AML-193 (cell line): ENCODE measurements at regions not wholly inside any gene's neighbourhood (a gene's known extent, or its start where the extent isn't known, plus 50 kb on each side); places are given as distances from the start of the nearest gene placed in this dataset.

Experiments
- DNase-seq, 2 experiments: peaks; one replicate each; lab custom pipeline; 2025; lab: John Stamatoyannopoulos, UW

DNA sequence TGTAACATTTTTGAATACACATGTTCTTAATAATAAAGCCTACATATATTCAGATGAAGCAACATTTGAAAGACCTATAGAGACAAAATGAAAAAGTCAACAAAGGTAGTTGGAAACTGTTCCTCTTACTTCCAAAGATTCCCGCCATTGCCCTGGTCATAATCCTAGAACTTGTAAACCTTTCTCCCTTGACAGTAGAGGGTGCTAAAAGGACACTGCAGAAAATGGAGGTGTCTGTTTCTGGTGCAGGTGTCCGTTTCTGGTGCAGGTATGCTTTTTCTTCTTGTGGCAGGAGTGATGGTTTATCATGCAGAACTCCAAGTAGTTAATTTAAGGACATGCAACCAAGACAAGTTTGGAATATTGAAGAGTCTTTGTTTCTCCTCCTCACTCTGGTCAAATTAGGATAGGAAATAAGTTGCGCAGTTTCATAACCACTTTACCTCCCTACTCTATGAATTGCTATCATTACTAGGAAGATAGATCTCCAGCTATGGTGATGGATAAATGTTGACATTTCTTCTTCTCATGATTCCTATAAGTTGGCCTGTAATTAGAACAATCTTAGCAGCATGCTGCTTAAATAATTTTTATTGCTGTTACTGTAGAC lies 56.0 kb upstream of the FAM174A start:
- peak in 1 of 2 experiments; percentile 15 for DNase-seq

GRCh38 chr5:100472091-100472490 lies 63.1 kb upstream of the FAM174A start:
- no peak for DNase-seq

DNA sequence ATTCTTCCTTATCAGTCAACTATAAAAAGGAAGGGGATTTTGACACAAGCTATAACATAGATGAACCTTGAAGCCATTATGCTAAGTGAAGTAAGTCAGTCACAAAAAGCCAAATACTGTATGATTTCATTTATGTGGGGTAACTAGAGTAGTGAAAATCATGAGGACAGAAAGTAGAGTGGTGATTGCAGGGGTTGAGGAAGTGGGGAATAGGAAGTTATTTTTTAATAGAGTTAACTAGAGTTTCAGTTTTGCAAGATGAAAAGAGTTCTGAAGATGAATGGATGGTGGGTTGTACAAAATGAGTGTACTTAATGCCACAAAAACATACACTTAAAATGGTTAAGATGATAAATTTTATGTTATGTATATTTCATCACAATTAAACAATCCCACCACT lies 65.4 kb upstream of the FAM174A start:
- DNase-seq, result peak; percentile 21 to 24

- DNase-seq, result no peak
Observed at GRCh38 chr5:100464418-100464817, 70.8 kb upstream of the FAM174A start.

DNA sequence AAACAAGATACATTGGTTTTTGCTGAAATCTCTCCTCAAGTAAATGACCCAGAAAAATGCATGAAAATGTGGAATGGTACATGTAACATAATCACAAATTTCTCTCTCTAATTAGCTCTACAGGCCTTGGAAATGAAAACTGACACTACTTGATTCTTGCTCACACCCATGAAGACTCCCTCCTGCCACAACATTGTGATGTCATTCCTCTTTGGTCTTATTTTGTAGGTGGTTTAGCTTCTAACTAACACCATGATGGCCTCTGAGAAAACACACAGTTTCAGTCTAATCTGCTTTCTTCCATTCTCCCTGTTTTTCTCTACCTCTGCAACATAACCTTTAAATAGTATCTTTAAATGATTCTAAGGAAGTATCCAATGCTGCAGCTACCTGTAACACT lies 78.6 kb upstream of the FAM174A start:
- DNase-seq, result no peak

GRCh38 chr5:100452126-100452525 lies 83.0 kb upstream of the FAM174A start:
- DNase-seq, result no peak

DNA sequence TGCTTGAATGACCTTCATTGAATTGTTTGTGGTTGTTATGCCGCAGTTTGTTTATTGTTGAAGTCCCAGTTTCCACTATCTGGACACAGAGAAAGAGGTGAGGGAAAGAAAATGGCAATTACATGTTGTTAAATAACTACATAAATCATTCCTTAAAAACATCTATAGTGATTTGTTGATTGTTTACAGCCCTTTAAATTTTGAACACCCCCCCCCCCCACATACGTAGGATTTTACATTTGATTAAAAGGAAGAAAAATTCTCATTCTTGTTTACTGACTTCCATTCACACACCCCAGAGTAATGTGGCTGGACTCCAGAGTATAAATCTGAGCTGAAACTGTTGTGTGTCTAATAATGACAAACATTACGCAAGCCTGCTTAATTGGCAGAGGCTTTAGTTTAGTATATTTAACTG lies 87.1 kb upstream of the FAM174A start:
- DNase-seq, result no peak

DNA sequence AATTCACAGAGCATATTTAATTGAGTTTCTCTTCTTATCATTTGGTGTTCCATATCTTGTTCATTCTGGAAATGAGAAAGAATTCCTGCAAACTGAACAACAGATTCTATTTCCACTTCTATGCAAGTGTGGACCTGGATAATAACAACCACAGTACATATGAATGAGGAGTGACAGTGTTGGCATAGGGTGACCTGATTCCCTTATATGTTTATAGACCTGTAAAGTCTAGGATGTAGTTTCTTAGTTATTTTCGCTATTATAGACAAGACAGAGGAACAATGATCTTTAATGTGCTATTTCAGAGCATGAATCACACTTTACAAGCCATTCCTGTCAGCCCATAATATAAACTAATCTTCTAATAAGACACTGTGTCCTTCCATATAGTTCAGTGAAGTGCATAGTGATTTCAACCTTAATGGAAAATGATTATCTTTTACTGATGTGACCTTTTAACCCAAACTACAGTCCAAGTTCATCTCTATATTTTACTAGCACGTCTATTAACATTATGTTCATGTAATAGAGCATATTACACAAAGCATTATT lies 88.2 kb upstream of the FAM174A start:
- DNase-seq, result no peak

GRCh38 chr5:100444961-100445360 lies 90.2 kb upstream of the FAM174A start:
- DNase-seq, result no peak

DNA sequence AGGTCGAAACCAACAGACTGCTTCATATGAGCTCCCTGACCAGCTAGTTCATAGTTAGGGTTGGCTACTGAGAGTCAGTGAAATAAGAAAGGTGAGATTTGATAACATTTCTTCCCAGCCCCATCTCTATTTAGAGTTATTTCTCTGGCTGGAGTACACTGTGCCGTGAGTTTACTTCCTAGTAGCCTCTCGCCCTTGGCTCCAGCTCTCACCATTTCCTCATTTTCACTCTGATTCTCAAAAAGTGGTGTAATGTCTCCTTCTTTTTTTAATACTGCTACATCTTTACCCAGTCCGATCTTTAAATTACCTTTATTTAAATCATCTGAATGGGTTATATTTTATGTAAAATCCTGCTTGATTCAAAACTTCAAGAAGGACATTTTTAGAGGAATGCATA lies 100.4 kb upstream of the FAM174A start:
- no peak for DNase-seq

GRCh38 chr5:100432741-100433140 lies 102.4 kb upstream of the FAM174A start:
- no peak for DNase-seq

DNA sequence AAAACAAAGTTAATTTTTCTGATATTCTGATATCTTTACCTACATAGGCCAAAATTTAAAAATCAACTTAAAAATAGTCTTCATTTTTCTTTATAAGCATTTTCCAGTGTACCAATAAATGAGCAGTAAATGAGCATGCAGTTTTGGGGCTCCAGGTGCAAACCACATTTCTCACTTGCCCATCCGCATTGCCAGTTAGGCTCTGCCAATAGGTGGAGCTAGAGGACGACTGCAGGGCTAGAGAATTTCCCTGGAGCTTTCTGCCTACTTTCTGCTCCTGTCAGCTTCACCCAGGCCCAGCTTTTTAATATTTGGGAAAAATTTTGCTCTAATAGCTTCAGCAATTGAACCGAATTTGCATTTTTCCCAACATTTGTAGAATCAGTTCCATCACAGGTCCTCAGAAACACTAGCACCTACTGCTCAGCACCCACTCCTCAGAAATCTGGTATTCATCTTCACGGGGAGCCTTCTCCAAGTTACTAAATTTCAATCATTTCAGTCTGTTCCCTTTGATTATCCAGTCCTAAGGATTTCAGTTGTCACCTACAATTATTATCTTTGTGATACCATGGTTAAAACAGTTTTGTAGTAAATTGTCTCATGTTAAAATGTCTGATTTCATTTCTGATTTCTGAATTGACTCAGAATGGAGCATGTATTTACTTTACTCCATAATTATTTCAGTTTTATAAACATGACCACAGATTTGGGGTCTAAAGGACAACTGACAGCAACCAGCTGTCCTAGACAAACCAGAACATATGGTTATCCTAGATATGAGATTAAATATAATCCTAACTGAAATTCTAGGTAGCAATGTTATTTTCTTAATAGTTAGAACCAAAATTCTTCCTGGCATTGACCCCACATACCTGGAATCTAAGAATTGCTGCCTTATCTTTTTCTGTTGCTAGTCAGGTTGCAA lies 104.6 kb upstream of the FAM174A start:
- peak; percentile 37 to 43 for DNase-seq

GRCh38 chr5:100424787-100425186 lies 110.4 kb upstream of the FAM174A start:
- no peak for DNase-seq

GRCh38 chr5:100424017-100424416 lies 111.2 kb upstream of the FAM174A start:
- no peak for DNase-seq

DNA sequence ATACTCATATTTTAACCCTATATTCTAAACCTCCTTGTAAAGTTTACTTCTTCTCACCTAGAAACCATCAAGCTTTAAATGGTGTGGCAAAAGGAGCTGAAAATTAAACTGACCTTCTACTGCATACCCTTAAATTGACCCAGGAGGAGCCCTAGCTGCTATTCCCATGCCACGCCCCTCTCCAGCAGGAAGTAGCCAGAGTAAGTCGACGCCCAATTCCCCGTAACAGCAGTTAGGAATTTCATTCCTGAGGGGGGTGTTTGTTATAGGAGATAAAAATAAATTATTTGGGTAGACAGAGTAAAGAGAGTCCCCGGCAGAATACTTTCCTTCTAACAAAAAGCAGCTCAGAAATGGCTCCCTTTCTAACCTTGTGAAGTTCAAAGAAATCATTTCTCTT lies 111.8 kb upstream of the FAM174A start:
- no peak for DNase-seq

- DNase-seq, result no peak
Observed at GRCh38 chr5:100421360-100421759, 113.8 kb upstream of the FAM174A start.

- no peak for DNase-seq
Observed at GRCh38 chr5:100418231-100418630, 116.9 kb upstream of the FAM174A start.

DNA sequence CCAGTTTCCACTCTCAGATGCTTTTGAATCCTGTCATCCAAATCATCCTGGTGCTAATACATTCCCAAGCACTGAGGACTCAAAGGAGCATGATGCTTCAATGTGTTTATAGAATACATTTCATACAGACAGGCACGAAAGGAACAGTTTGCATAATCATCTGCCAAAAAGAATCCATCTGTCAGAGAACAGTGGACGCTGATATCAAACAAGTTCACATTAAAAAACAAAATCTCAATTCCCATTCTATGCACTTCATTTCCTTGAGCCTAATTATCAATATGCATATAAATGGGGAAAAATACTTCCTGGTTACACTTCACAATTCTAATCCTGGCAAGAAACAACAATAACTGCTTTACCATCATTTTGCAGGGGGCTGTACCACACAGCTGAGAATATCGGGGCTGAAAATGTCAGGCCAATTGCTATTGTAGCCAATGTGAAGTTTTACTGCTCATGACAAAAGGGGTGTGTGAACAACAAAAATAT lies 125.5 kb upstream of the FAM174A start:
- no peak for DNase-seq

DNA sequence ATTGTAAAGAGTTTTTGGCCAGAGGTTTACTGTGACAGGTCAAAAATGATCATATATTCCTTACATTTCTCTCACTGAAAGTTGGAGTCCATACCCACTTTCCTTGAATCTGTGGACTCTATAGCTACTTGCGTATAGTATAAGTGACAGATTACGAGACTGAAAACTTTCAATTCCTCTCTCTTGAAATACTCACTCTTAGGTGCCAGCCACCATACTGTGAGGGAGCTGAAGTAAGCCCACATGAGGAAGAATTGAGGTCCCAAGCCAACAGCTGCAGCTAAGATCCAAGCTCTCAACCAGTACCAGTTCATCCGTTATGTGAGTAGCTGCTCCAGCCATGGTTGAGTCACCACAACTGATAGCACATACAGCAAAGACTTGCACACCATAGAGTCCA lies 128.1 kb upstream of the FAM174A start:
- no peak for DNase-seq

DNA sequence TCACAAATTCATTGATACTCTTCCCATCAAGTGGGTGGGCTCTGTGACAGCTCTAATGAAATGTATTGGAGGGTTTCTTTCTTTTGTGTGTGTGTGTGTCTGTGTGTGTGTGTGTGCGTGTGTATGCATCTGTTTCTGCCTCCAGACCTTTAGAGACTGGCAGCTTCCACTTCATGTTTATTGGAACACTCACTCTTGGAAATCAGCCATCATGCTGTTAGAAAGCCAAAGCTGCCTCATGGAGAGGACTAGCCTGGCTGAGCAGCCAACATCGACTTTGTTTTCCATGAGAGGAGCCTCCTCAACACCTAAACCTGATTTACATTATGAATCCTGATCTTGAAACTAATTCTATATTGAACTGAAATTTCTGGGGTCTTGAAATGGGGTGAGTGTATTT lies 128.5 kb upstream of the FAM174A start:
- no peak for DNase-seq

DNA sequence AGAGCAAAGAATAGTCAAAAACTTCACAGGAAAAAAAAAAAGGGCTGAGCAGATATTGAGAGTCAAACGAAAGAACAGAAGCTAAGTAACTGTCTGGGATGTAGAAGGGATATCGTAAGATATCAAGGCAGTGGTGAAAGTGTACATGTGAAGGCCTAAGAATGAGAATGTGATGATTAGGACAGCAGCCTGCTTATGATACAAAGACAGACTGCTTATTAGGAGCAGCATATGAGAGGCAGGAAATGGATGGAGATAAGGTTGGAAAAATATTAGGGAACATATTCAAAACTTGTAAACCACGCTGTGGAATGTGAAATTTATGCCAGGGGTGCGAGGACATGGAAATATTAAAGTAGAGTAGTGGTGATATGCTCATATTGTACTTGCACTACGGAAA lies 133.1 kb upstream of the FAM174A start:
- DNase-seq, result no peak

GRCh38 chr5:100401149-100401548 lies 134.0 kb upstream of the FAM174A start:
- DNase-seq, result no peak

DNA sequence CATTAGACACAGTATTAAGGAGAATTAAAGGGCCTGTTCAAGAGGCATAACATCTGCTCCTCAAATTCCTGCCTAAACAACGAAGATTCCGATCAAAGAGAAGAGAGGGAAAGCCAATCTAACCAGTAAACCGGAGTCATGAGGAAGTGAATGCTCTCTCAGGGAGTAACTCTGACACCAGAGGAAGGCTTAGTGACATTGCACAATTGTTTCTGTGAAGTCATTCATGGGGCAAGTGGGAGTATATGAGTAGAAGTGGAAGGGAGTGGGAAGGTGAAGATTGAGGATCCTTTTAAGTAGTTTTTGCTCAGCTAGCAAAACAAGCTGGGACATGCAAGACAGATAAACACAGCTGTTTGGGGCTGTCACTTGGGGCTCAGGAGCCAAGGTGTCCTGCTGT lies 136.4 kb upstream of the FAM174A start:
- peak; percentile 20 to 23 for DNase-seq
